NT2/D1 (cell line): ENCODE measurements at regions not wholly inside any gene's neighbourhood (a gene's known extent, or its start where the extent isn't known, plus 50 kb on each side); places are given as distances from the start of the nearest gene placed in this dataset.

Experiments used
- SUZ12 ChIP-seq: IDR thresholded peaks from 2 replicates; pipeline ENCODE4 v1.6.1; 2011; ENCODE audit not compliant: insufficient read length, insufficient read depth; ENCODE audit errors: extremely low read depth
- YY1 ChIP-seq: IDR thresholded peaks from 2 replicates; pipeline ENCODE4 v1.6.1; 2011; ENCODE audit not compliant: insufficient read length, insufficient read depth

DNA sequence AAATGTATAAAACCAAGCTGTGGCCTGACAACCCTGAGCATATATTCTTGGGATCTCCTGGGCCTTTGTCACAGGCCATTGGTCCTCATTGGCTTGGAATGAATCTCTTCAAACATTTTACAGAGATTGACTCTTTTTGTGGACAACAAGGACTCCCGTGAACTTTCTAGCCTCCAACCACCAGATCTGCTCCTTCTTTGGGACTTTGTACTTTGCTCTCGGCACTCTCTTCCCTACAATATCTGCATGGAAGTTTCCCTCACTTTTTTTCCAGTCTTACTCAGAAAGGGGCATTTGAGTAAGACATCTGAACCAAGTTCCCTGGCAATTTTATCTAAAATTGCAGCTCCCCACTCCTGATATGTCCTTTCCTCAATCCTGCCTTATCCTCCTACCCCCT is 158.8 kb downstream of the PHLDA1 start:
- TF ChIP-seq SUZ12 (no peak), YY1 (no peak)
